HEK293 (cell line): ENCODE measurements at regions not wholly inside any gene's neighbourhood (a gene's known extent, or its start where the extent isn't known, plus 50 kb on each side); places are given as distances from the start of the nearest gene placed in this dataset.

Experiments
- CTCF ChIA-PET: fragments of 350-600 bp; formaldehyde crosslinking; extraction: SDS; loops from one replicate; lab custom pipeline; 2021; ENCODE audit warnings: antibody characterized with exemption; lab: Yijun Ruan, JAX
- POLR2A ChIA-PET: fragments of 300-600 bp; formaldehyde crosslinking; extraction: SDS; loops from one replicate; lab custom pipeline; 2020; ENCODE audit warnings: antibody characterized with exemption, inconsistent platforms; lab: Yijun Ruan, JAX
- H3K27ac ChIP-seq: fragments of 200-500 bp; sonication (Bioruptor generic); 2 replicates; pipeline ENCODE4 v1.5.1; 2014; ENCODE audit warnings: low read depth, low read length, control low read depth, inconsistent platforms; ENCODE audit errors: extremely low read depth
- H3K36me3 ChIP-seq, 2 experiments: fragments of 200-500 bp in 1 of 2; sonication (Bioruptor generic) in 1 of 2; 1 replicate in 1 of 2; 2 replicates in 1 of 2; pipeline ENCODE4 v1.5.1; 2014 to 2017; ENCODE audit warnings: inconsistent platforms in 2 of 2, low read length in 2 of 2; ENCODE audit not compliant: control insufficient read depth in 2 of 2, insufficient read depth in 1 of 2
- H3K4me1 ChIP-seq: fragments of 200-500 bp; sonication (Bioruptor generic); 2 replicates; pipeline ENCODE4 v1.5.1; 2014; ENCODE audit warnings: mild to moderate bottlenecking, low read length, inconsistent platforms; ENCODE audit not compliant: control insufficient read depth, insufficient read depth
- H3K4me3 ChIP-seq: 2 replicates; pipeline ENCODE4 v1.5.1; 2011; ENCODE audit warnings: low read depth, mild to moderate bottlenecking, control low read depth, low read length, moderate library complexity
- H3K9me3 ChIP-seq: fragments of 200-500 bp; sonication (Bioruptor generic); 2 replicates; pipeline ENCODE4 v1.5.1; 2014; ENCODE audit warnings: low read depth, low read length, inconsistent platforms; ENCODE audit not compliant: control insufficient read depth, insufficient read depth
- OSR2 ChIP-seq: fragments of 450-650 bp; formaldehyde crosslinking; IDR thresholded peaks from 2 replicates; pipeline ENCODE4 v1.5.1; 2016; ENCODE audit warnings: missing biosample characterization, missing genetic modification characterization
- PRDM2 ChIP-seq: fragments of 450-650 bp; formaldehyde crosslinking; IDR thresholded peaks from 2 replicates; pipeline ENCODE4 v1.5.1; 2016; ENCODE audit warnings: missing biosample characterization, missing genetic modification characterization, borderline replicate concordance
- SALL2 ChIP-seq: fragments of 450-650 bp; formaldehyde crosslinking; IDR thresholded peaks from 2 replicates; pipeline ENCODE4 v1.5.0; 2017; ENCODE audit warnings: missing biosample characterization, mild to moderate bottlenecking, missing genetic modification characterization, borderline replicate concordance
- TCF7L2 ChIP-seq: IDR thresholded peaks from 2 replicates; pipeline ENCODE4 v1.6.1; 2011; ENCODE audit warnings: low read depth, mild to moderate bottlenecking, inconsistent platforms, low read length, moderate library complexity, borderline replicate concordance
- ZBTB7A ChIP-seq: fragments of 450-650 bp; formaldehyde crosslinking; IDR thresholded peaks from 2 replicates; pipeline ENCODE4 v1.5.1; 2016; ENCODE audit warnings: low read depth, missing biosample characterization, missing genetic modification characterization
- ZFP41 ChIP-seq: fragments of 450-650 bp; formaldehyde crosslinking; IDR thresholded peaks from 2 replicates; pipeline ENCODE4 v1.5.1; 2016; ENCODE audit warnings: missing biosample characterization, missing genetic modification characterization, borderline replicate concordance
- ZNF169 ChIP-seq: fragments of 450-650 bp; formaldehyde crosslinking; IDR thresholded peaks from 2 replicates; pipeline ENCODE4 v1.5.1; 2016; ENCODE audit warnings: missing biosample characterization, missing genetic modification characterization
- ZNF184 ChIP-seq: fragments of 450-650 bp; IDR thresholded peaks from 2 replicates; pipeline ENCODE4 v1.5.1; 2018; ENCODE audit warnings: missing biosample characterization, mild to moderate bottlenecking, missing genetic modification characterization
- ZNF202 ChIP-seq: fragments of 450-650 bp; formaldehyde crosslinking; IDR thresholded peaks from 2 replicates; pipeline ENCODE4 v1.5.1; 2016; ENCODE audit warnings: missing biosample characterization, missing genetic modification characterization, borderline replicate concordance
- ZNF26 ChIP-seq: fragments of 450-650 bp; formaldehyde crosslinking; IDR thresholded peaks from 2 replicates; pipeline ENCODE4 v1.5.1; 2016; ENCODE audit warnings: missing biosample characterization, missing genetic modification characterization
- ZNF274 ChIP-seq, 2 experiments: fragments of 200-500 bp in 1 of 2; fragments of 450-650 bp in 1 of 2; sonication (Bioruptor generic) in 1 of 2; formaldehyde crosslinking in 1 of 2; IDR thresholded peaks; 2 replicates each; pipeline versions ENCODE4 v1.5.1 to v1.6.1; 2014 to 2016; ENCODE audit warnings: borderline replicate concordance in 1 of 2, inconsistent platforms in 1 of 2, low read length in 1 of 2, missing biosample characterization in 1 of 2, missing genetic modification characterization in 1 of 2
- ZNF37A ChIP-seq: fragments of 450-650 bp; IDR thresholded peaks from 2 replicates; pipeline ENCODE4 v1.5.1; 2018; ENCODE audit warnings: missing biosample characterization, missing genetic modification characterization
- ZNF391 ChIP-seq: fragments of 450-650 bp; formaldehyde crosslinking; IDR thresholded peaks from 2 replicates; pipeline ENCODE4 v1.5.1; 2016; ENCODE audit warnings: low read depth, missing biosample characterization, missing genetic modification characterization, borderline replicate concordance
- ZNF398 ChIP-seq: fragments of 450-650 bp; formaldehyde crosslinking; IDR thresholded peaks from 2 replicates; pipeline ENCODE4 v1.5.1; 2017; ENCODE audit warnings: missing biosample characterization, missing genetic modification characterization
- ZNF404 ChIP-seq: fragments of 450-650 bp; formaldehyde crosslinking; IDR thresholded peaks from 2 replicates; pipeline ENCODE4 v1.5.1; 2017; ENCODE audit warnings: missing biosample characterization, missing genetic modification characterization
- ZNF449 ChIP-seq: fragments of 450-650 bp; formaldehyde crosslinking; IDR thresholded peaks from 2 replicates; pipeline ENCODE4 v1.5.1; 2017; ENCODE audit warnings: missing biosample characterization, mild to moderate bottlenecking, missing genetic modification characterization, moderate library complexity
- ZNF514 ChIP-seq: fragments of 450-650 bp; formaldehyde crosslinking; IDR thresholded peaks from 2 replicates; pipeline ENCODE4 v1.5.1; 2016; ENCODE audit warnings: missing biosample characterization, missing genetic modification characterization
- ZNF530 ChIP-seq: fragments of 450-650 bp; formaldehyde crosslinking; IDR thresholded peaks from 2 replicates; pipeline ENCODE4 v1.5.1; 2016; ENCODE audit warnings: low read depth, missing biosample characterization, missing genetic modification characterization
- ZNF791 ChIP-seq: fragments of 450-650 bp; formaldehyde crosslinking; IDR thresholded peaks from 2 replicates; pipeline ENCODE4 v1.5.1; 2016; ENCODE audit warnings: missing biosample characterization, missing genetic modification characterization
- ZSCAN30 ChIP-seq: fragments of 450-650 bp; IDR thresholded peaks from 2 replicates; pipeline ENCODE4 v1.5.1; 2018; ENCODE audit warnings: missing biosample characterization, mild to moderate bottlenecking, missing genetic modification characterization, moderate library complexity

GRCh38 chr21:27466140-27466539 lies 499.3 kb upstream of the ADAMTS5 start:
- CTCF ChIA-PET, result interaction anchor here (0.7 to 1.0 kb wide), 3 partner anchors 19 to 485 kb away, joined by 3 to 5 read pairs (median 3); no protein-coding TSS in a partner anchor
- POLR2A ChIA-PET, result no interaction called here
- no peaks in the 10 kb centered on the region for H3K9me3 ChIP-seq
- H3K4me1 ChIP-seq, result no peaks in the 10 kb centered on the region
- H3K4me3 ChIP-seq, result no peak overlapping the region
- H3K27ac ChIP-seq, result no peak overlapping the region
- TF ChIP-seq ZNF404 (no peak), ZNF169 (tag by site-specific recombination) (no peak), ZFP41 (tag by site-specific recombination) (no peak), ZBTB7A (tag by site-specific recombination) (no peak), ZNF514 (tag by site-specific recombination) (no peak), TCF7L2 (no peak), ZNF530 (tag by site-specific recombination) (no peak), ZNF791 (tag by site-specific recombination) (no peak), ZNF202 (tag by site-specific recombination) (no peak)
- H3K36me3 ChIP-seq, result no peaks in the 10 kb centered on the region

- POLR2A ChIA-PET, result no interaction called here
Observed at GRCh38 chr21:27464648-27465047, 497.8 kb upstream of the ADAMTS5 start.

More at GRCh38 chr21:27464648-27465047, 497.8 kb upstream of the ADAMTS5 start:
- TF ChIP-seq OSR2 (no peak), ZNF37A (tag by site-specific recombination) (no peak), ZNF398 (tag by site-specific recombination) (no peak), ZNF274 (IDR thresholded peaks at IDR 0.05; ENCODE audit: low read length) (no peak), ZNF274 (tag by site-specific recombination; IDR thresholded peaks at IDR 0.05; ENCODE audit: borderline replicate concordance) (no peak), ZNF184 (tag by site-specific recombination) (no peak), PRDM2 (tag by site-specific recombination) (no peak), ZNF26 (tag by site-specific recombination) (no peak), ZNF391 (no peak), ZNF449 (no peak), SALL2 (tag by site-specific recombination) (no peak), ZSCAN30 (tag by site-specific recombination) (no peak)
- no peak overlapping the region for H3K27ac ChIP-seq
- CTCF ChIA-PET, result interaction anchor here (0.9 kb wide), 1 partner anchor 27 kb away, joined by 4 read pairs; no protein-coding TSS in a partner anchor
- H3K4me3 ChIP-seq, result no peak overlapping the region
- no peaks in the 10 kb centered on the region for H3K4me1 ChIP-seq
- no peaks in the 10 kb centered on the region for H3K9me3 ChIP-seq
- no peaks in the 10 kb centered on the region for H3K36me3 ChIP-seq
